ENCODE measurements at regions not wholly inside any gene's neighbourhood (a gene's known extent, or its start where the extent isn't known, plus 50 kb on each side); places are given as distances from the start of the nearest gene placed in this dataset.

DNA sequence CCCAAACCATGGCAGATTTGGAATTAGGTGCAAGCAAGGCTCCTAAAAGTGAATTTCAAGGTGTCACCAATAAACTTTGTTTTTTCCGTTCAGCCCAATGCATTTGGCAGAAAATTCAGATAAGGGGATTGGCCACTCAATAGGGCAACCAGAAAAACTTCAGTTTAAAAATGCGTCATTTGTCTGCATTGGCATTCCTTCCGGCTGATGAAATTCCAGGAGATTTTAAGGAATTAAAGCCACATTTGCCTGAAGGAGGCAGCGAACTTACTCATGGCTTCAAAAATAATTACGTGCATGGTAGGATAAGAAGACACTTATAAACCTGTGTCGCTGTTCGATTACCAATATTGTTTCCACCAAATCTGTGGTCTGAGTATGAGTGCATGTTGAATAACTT, 151.9 kb downstream of the SALL1 start:
- no peak for DNase-seq (ENCODE audit: low read depth)
- no peak overlapping the region for H3K4me3 ChIP-seq (ENCODE audit: low read depth, low read length)

DNA sequence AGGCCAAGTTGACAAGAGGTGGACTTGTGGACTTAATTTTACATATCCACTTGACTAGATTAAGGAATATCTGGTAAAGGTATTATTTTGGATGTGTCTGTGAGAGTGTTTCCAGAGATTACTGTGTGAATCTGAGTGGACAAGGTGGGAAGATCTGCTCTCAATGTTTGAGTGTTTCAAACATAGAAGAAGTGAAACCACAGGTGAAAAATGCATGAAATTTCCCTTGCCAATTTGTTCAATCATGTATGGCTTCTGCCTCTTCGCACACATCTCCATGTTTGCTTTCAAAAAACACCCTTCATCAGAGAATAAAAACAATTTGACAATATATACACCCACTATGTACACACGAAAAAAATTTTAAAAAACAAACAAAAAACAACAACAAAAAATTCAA, 152.7 kb downstream of the SALL1 start:
- DNase-seq (ENCODE audit: low read depth), result no peak
- H3K4me3 ChIP-seq (ENCODE audit: low read depth, low read length), result no peak overlapping the region

DNA sequence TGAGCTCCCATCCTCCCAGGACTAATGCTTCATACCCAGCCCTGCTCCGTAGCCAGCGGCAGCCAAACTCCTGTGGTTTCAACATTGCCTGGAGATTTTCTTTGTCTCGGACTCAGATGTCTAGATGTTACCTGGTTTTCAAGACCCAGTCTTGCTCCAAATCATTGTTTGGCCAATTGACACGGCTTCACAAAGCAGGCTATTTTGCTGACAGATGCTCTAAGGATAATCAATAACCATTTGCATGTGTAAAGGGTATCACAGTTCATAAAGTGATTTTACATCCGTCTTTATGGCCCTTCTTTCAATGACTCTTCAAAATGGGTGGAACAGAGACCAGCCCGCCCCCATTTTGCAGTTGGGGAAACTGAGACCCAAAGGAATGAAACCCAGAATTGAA, 153.4 kb downstream of the SALL1 start:
- no peak for DNase-seq (ENCODE audit: low read depth)
- no peak overlapping the region for H3K4me3 ChIP-seq (ENCODE audit: low read depth, low read length)

DNA sequence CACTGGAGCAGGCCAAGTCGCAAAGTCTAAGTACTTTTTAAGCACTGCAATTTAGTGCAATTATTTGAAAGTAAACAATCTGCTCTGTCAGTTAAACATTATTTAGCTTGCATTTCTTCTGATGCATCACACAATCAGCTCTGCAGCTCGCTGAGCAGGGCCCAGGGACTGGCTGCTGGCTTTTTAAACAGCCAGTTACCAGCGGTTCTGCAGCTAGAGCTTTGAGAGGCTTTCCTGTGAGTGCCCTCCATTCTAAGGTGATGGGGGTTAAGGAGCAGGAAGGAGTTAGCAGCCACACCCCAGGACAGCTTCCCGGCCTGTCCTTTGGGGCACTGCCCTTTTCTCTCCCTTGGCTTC, 154.3 kb downstream of the SALL1 start:
- no peak overlapping the region for H3K4me3 ChIP-seq (ENCODE audit: low read depth, low read length)
- no peak for DNase-seq (ENCODE audit: low read depth)

DNA sequence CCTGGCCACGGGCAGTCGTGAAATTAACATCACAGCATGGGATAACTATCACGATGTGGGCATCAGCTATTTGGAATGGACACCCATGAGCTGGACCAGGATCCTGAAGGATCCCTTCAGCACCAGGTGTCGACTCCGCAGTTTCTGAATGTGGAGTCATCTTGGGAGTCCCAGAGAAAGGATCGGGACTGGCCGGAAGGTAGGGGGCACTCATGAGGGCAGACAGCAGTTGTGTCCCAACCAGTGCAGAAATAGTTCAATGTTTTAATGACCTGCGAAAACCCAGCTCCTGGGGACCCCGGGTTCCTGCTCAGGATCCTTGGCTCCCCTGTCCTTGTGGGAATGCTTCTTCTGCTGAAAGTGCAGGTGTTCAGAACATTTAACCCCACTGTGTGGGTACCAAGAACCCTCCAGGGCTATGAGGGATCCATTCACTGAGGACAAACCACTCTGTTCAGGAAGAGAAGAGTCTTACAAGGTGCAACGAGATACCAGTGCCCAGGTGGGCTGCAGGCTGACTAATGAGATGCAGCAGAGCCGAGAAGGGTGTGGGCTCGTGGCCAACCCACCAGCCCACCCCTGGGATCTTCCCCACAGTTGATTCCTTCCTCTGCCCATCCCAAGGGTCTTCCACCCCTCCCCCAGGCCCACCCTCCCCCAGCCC, 154.8 kb downstream of the SALL1 start:
- H3K4me3 ChIP-seq (ENCODE audit: low read depth, low read length), result no peak overlapping the region
- no peak for DNase-seq (ENCODE audit: low read depth)

DNA sequence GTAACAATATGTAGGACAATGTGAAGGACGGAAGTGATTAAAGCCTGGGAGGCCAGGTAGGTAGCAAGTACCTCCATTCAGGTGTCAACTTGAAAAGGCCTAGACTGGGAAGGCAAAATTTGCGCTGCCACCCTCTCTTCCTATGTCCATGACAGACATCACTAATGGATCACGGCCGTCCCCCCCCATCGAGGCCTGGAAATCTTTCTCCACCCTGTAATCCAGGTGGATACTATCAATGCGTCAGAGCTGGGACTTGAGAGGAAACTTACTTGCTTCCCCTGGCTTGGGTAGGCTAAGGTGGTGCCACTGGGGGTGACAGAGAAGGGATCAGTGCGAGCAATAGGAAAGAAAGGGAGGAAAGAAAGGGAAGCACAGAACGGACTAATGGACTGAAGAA, 156.1 kb downstream of the SALL1 start:
- DNase-seq (ENCODE audit: low read depth), result no peak
- no peak overlapping the region for H3K4me3 ChIP-seq (ENCODE audit: low read depth, low read length)

DNA sequence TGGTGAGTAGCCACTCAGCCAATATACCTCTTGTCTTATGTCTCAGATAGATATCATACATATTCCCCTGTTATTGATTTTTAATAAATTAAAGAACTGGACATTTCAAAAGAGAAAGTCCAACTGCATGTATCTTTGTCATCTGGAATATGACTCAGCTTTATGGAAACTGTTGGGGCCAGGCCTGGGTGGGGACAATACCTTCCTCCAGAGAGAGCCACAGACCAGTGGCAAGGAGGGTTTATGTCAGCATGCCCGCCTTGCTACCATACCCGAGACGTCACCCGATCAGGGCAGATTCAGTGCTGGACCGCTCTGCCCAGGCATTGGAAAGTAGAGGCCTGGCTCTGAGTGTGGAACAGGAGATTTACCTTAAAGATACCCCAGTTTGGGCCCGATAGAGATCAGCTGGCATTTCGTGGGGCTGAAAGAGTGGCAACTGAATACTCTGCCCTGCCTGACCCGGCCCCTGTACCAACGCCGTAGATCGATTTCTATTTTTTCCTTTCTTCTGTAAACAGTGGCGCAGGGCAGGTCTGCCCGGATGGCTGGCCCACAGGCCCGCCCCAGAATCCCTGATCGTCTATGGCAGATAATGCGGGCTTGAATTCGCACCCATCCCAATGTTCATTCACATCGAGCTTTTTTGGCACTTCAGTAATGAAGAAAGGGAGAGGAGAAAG, 158.6 kb downstream of the SALL1 start:
- no peak for DNase-seq (ENCODE audit: low read depth)
- no peak overlapping the region for H3K4me3 ChIP-seq (ENCODE audit: low read depth, low read length)

DNA sequence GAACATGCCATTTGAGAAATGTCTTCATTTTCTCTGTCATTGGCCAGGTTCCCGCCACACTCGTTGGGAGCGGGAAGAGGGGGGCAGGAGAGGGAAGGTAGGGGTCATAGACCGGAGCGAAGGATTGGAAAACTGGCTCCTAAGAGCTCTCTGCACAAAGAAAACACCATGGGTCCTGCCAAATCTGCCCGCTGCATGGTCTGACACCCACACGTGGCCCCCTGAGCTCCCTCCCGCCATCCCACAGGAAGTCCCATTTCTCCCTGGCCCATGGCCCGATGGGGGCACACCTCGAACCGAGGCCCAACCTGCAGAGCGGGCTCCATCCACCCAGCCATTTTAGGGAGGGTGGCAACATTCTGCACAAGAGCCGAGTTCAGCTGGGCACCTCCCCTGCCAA, 159.6 kb downstream of the SALL1 start:
- no peak overlapping the region for H3K4me3 ChIP-seq (ENCODE audit: low read depth, low read length)
- DNase-seq (ENCODE audit: low read depth), result no peak

DNA sequence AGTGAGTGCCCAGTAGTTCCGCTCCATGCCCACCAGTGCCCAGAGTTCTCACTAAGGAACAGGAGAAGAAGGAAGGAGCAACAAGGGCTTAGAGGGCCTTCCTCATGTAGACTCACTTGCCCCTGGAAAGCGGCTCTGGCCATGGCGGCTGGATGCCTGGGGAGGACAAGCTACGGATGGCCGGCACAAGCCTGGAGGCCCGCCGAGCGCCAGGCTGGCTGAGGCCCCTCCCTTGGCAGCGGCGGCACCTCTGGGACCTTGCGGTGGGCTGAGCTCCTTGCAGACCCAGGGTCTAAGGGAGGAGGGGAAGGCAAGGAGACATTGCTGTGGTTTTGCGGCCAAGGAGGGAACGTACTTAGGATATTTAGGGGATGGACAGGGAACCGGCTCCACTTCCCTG, 160.1 kb downstream of the SALL1 start:
- DNase-seq (ENCODE audit: low read depth), result no peak

DNA sequence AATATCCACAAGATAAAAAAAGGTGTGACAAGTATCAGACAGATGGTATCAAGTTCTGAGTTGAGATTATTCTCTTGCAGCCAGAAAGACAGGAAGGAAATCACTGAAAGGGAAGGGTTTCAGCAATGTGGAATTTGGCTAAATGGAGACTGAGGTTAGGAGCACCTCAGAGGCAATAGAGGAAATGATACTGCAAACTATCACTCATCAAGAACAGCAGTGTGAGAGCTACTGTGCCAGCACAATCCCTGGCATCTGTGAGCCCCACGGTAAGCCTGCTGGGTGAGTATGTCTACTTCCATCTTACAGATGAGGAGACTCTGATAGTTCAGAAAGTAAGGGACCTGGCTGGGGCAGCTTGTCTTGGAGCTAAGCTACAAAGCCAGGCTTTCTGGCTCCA, 162.0 kb downstream of the SALL1 start:
- no peak overlapping the region for H3K4me3 ChIP-seq (ENCODE audit: low read depth, low read length)
- no peak for DNase-seq (ENCODE audit: low read depth)

More for the DNA sequence above, 160.1 kb downstream of the SALL1 start:
- H3K4me3 ChIP-seq (ENCODE audit: low read depth, low read length), result no peak overlapping the region

DNA sequence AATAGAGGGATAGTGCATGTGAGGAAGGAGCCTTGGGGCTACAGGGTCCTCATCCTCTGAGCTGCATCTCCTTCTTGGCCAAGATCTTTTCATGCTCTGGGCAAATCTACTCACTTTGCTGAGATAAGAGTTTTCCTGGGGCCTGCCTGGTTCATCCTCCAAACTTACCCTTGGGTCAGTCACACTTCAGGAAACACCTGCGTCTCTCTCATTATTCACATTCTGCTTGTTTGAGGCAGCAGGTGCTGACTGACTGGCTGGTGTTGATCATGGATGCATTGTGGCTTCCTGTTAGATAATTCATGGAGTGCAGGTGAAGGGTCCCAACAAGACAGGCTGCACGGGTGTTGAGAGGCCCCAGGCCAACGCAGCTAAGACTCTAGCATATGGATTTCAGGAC, 162.6 kb downstream of the SALL1 start:
- no peak overlapping the region for H3K4me3 ChIP-seq (ENCODE audit: low read depth, low read length)
- no peak for DNase-seq (ENCODE audit: low read depth)

DNA sequence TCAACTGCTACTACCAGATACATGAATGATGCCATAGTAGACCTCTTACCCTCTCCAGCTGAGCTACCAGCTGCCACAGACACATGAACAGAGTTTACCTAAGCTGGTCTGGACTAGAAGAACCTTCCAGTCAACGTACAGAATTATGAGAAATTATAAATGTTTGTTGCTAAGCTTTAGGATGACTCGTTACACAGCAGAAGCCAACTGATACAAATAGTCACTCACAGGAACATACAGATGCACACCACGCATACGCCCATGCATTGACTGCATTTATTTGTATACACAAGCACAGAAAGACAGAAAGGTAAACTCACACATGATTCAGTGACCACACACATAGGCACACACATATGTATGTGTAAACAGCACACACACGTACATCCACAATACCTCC, 164.6 kb downstream of the SALL1 start:
- no peak overlapping the region for H3K4me3 ChIP-seq (ENCODE audit: low read depth, low read length)
- DNase-seq (ENCODE audit: low read depth), result no peak

DNA sequence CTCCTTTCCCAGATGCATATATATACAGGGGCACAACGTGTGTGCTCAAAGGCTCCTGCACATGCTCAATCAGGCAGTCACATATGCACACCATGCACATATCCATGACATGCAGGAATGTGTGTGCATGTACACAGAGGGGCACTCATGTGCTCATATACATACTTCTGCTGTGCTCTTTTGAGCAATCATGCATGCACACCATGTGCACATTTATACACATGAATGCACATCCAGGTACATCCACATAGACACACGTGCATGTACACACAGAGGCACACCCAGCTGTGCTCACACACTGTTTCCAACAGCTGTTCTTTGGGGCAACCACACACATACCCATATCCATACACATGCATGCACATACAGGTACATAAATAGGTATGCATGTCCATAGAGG, 165.3 kb downstream of the SALL1 start:
- no peak overlapping the region for H3K4me3 ChIP-seq (ENCODE audit: low read depth, low read length)
- DNase-seq (ENCODE audit: low read depth), result no peak

DNA sequence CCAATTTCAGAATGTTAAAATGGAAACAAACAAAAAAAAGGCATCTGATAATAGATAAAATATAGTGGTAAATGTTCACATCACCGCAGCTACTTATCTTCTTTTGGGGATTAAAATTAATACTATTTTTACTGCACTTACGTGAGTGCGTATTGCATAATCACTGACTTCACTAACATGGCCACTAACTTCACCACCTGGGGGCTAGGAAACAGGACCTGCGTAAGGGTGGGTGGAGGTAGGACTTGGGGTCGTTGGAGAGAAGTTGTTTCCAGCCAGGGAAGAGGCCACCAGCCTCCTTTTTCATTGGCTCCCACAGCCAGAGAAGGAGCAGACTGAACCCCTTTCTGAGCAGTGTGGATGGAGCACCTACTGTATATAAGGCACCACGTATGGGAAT, 166.4 kb downstream of the SALL1 start:
- H3K4me3 ChIP-seq (ENCODE audit: low read depth, low read length), result no peak overlapping the region
- DNase-seq (ENCODE audit: low read depth), result no peak

DNA sequence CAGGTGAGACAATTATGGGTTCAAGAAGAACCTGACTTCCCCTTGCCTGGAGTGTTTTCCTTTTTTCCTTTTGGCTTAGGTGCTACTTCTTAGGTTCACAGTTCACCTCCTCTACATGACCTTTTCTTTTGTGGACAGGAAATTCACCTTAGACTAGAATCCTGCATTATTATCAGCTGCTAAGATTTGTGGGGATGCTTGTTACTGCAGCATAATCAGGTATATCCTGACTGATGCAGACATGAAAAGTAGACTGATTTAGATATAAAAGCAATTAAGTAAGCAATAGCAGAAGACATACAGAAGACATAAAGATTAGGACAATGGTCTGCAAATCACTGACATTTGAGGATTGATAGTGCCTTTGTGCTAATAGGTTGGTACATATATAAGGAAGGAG, 168.3 kb downstream of the SALL1 start:
- no peak for DNase-seq (ENCODE audit: low read depth)
- H3K4me3 ChIP-seq (ENCODE audit: low read depth, low read length), result no peak overlapping the region

DNA sequence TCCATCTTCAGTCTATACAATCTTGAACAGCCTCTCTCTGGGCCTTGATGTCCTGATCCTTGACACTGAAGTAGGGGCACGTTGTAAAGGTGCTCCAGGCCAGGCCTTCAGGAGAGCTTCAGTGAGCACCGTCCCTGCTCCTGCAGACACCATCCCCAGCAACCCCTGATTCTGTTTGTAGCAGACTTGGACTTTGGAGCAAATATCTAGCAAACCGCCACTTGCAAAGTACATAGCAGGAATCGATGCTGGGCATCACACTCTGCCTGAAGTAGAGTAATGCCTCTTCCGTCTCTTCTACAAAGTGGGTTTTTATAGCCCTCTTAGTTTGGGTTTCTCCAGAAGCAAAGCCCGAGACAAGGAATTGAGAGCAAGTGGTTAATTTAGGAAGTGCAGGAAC, 169.1 kb downstream of the SALL1 start:
- H3K4me3 ChIP-seq (ENCODE audit: low read depth, low read length), result no peak overlapping the region

DNA sequence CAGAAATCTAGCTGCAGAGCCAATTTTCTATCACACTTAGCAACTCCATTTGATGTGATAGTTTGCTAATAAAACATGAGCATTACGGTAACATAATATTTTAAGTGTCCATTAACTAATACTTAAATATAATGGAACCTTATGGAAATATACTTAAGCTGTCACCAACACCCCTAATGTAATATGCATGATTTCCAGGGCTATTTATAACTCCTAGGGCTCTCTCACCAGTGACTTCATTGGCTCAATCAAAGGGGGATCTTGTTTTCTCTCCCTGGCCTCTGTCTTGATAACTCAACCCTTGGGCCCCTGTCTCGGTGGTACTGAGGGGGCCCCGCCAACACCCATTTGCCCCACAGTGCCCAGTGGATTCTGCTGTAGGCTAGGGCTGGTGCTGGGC, 170.4 kb downstream of the SALL1 start:
- no peak for DNase-seq (ENCODE audit: low read depth)
- H3K4me3 ChIP-seq (ENCODE audit: low read depth, low read length), result no peak overlapping the region

More for the DNA sequence above, 169.1 kb downstream of the SALL1 start:
- no peak for DNase-seq (ENCODE audit: low read depth)

DNA sequence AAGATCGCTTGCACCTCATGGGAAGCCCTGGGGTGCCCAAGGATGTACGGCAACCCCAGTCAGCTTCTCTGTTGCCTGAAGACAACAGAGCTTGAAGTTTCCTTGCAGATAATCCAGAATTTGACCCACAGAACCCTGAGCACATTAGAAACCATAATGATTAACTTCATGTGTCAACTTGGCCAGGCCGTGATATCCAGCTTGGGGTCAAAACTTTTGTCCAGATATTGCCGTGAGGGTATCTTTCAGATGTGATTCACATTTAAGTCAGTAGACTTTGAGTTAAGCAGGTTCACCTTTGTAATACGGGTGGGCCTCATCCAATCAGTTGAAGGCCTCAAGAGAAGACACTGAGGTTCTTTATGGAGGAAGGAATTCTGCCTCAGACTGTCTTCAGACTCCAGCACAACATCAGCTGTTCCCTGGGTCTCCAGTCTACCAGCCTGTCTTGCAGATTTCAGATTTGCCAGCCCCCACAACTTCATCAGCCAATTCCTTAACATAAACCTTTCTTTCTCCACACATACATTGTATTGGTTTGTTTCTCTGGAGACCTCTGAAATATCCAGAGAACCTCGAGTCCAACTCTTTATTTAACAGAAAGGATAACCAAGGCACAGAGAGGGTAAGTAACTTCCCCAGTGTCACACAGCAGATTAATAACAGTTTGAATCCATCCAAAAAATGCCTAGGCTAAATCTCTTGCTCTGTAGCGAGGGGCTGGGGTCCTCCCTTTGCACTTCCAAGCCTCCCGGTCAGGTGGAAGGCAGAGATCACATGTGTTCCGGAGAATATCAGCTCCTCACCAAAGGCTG, 171.1 kb downstream of the SALL1 start:
- no peak overlapping the region for H3K4me3 ChIP-seq (ENCODE audit: low read depth, low read length)
- DNase-seq (ENCODE audit: low read depth), result no peak

DNA sequence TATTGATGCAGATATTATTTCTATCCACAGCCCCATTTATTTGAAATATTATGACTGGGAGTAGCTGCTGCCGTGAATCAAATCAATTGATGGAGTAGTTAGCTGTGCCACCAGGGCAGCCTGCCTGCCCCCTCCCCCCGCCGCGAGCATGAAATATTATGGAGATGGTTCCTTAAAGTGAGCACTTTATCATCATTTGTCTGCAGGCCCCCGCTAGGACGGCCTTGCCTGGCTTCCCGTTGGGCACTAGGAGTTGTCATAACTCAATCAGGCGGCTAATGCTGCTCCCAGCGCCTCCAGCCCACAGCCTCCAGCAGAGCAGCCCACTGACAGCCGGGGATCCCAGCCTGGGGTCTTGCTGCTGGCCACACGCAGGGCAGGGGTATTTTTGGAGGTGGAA, 173.9 kb downstream of the SALL1 start:
- DNase-seq (ENCODE audit: low read depth), result no peak
- no peak overlapping the region for H3K4me3 ChIP-seq (ENCODE audit: low read depth, low read length)

DNA sequence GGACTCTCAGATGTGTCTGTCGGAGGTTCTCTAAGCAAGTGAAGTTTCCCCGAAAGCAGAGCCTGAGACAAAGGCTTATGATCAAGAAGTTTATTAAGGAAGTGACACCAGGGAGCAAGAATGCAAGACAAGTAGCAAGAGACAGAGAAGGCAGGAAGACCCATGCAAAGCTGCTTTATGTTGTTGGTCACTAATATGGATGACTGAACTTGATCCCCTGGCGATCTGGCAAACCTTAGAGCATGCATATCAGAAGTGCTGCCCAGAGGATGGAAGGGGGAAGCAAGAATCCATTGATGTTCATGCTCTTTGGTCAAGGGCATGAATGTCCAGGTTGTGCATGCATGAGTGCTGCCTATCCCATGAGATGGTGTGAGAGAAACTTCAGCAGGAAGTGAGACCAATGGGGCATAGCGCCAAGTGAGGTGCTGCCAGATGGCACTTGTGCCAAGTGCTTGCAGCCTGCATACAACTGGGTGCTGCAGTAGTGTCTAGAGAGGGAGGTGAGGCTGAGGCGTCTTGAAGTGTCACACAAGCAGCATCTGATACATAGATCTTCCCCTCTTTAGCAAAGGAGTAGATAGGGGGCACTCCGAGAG, 176.5 kb downstream of the SALL1 start:
- DNase-seq (ENCODE audit: low read depth), result no peak
- H3K4me3 ChIP-seq (ENCODE audit: low read depth, low read length), result no peak overlapping the region

Data from skeletal muscle cell (primary cell).